ENCODE measurements at regions not wholly inside any gene's neighbourhood (a gene's known extent, or its start where the extent isn't known, plus 50 kb on each side); places are given as distances from the start of the nearest gene placed in this dataset.
"Not testable (repeated sequence)": the region's sequence is repeated elsewhere in the genome, so short reads cannot be mapped to it uniquely, and the experiment has no call there.

GRCh38 chr13:65112531-65112941, 2117.6 kb downstream of the PCDH9 start:
- TF ChIP-seq POLR2A (IDR thresholded peaks at IDR 0.05): no peak
- no peak for TF ChIP-seq CTCF (IDR thresholded peaks at IDR 0.05)
- Histone ChIP-seq H3K4me1 (no peaks in the 10 kb centered on the region), H3K4me3 (no peak overlapping the region), H3K9me3 (no peaks in the 10 kb centered on the region), H3K27ac (no peak overlapping the region), H3K36me3 (no peaks in the 10 kb centered on the region), H3K27me3 (no peaks in the 10 kb centered on the region)
- DNase-seq: no peak
- intact Hi-C loops (cut with DNase I): no loop called here
- 55 to 56% methylated on average over 3 of the region's 3 CpGs for WGBS, 2 donors

GRCh38 chr13:65112123-65112522, 2118.0 kb downstream of the PCDH9 start:
- H3K27ac ChIP-seq: no peak overlapping the region
- no peak for DNase-seq
- H3K9me3 ChIP-seq: no peaks in the 10 kb centered on the region
- no peaks in the 10 kb centered on the region for H3K27me3 ChIP-seq
- TF ChIP-seq CTCF (IDR thresholded peaks at IDR 0.05) (no peak), POLR2A (IDR thresholded peaks at IDR 0.05) (no peak)
- H3K4me1 ChIP-seq: no peaks in the 10 kb centered on the region
- H3K36me3 ChIP-seq: no peaks in the 10 kb centered on the region
- no peak overlapping the region for H3K4me3 ChIP-seq
- 71 to 100% methylated on average over 1 of the region's 1 CpG for WGBS, 2 donors
- intact Hi-C loops (cut with DNase I): no loop called here

- TF ChIP-seq CTCF (IDR thresholded peaks at IDR 0.05) (no peak), POLR2A (IDR thresholded peaks at IDR 0.05) (no peak)
- no peak for DNase-seq
- H3K4me1 ChIP-seq: no peaks in the 10 kb centered on the region
- H3K27me3 ChIP-seq: no peaks in the 10 kb centered on the region
- H3K36me3 ChIP-seq: no peaks in the 10 kb centered on the region
- H3K4me3 ChIP-seq: no peak overlapping the region
- 42 to 51% methylated on average over 1 of the region's 1 CpG for WGBS, 2 donors
- no peak overlapping the region for H3K27ac ChIP-seq
- no peaks in the 10 kb centered on the region for H3K9me3 ChIP-seq
- intact Hi-C loops (cut with DNase I): no loop called here
Observed at GRCh38 chr13:65111223-65111622, 2118.9 kb downstream of the PCDH9 start.

GRCh38 chr13:65104436-65104835, 2125.7 kb downstream of the PCDH9 start:
- H3K4me1 ChIP-seq; H3K27me3 ChIP-seq; H3K27ac ChIP-seq; H3K9me3 ChIP-seq; intact Hi-C loops (cut with DNase I); DNase-seq; H3K4me3 ChIP-seq; H3K36me3 ChIP-seq: not testable (repeated sequence)
- 58 to 59% methylated on average over 3 of the region's 3 CpGs for WGBS, 2 donors

GRCh38 chr13:65103351-65103750, 2126.8 kb downstream of the PCDH9 start:
- DNase-seq: no peak
- TF ChIP-seq CTCF (IDR thresholded peaks at IDR 0.05): no peak
- TF ChIP-seq POLR2A (IDR thresholded peaks at IDR 0.05): no peak
- H3K36me3 ChIP-seq: no peaks in the 10 kb centered on the region
- intact Hi-C loops (cut with DNase I): no loop called here
- H3K4me1 ChIP-seq: no peaks in the 10 kb centered on the region
- H3K27ac ChIP-seq: no peak overlapping the region
- H3K27me3 ChIP-seq: no peaks in the 10 kb centered on the region
- 94 to 95% methylated on average over 1 of the region's 1 CpG for WGBS, 2 donors
- no peaks in the 10 kb centered on the region for H3K9me3 ChIP-seq
- H3K4me3 ChIP-seq: no peak overlapping the region
